GF-D8 (cell line): ENCODE measurements at regions not wholly inside any gene's neighbourhood (a gene's known extent, or its start where the extent isn't known, plus 50 kb on each side); places are given as distances from the start of the nearest gene placed in this dataset.
"Not testable (repeated sequence)": the region's sequence is repeated elsewhere in the genome, so short reads cannot be mapped to it uniquely, and the experiment has no call there.

Source experiments
- DNase-seq: peaks from one replicate; lab custom pipeline; 2025; lab: John Stamatoyannopoulos, UW

GRCh38 chrX:120702337-120702736, 72.5 kb upstream of the C1GALT1C1 start:
- DNase-seq: not testable (repeated sequence)

GRCh38 chrX:120697053-120697452, 67.2 kb upstream of the C1GALT1C1 start:
- no peak for DNase-seq

- no peak for DNase-seq
Measured at GRCh38 chrX:120692319-120692718, 62.5 kb upstream of the C1GALT1C1 start.

GRCh38 chrX:120690941-120691340, 61.1 kb upstream of the C1GALT1C1 start:
- DNase-seq: no peak

GRCh38 chrX:120690344-120690743, 60.5 kb upstream of the C1GALT1C1 start:
- no peak for DNase-seq

GRCh38 chrX:120680090-120680489, 50.2 kb upstream of the C1GALT1C1 start:
- no peak for DNase-seq
